Brain microvascular endothelial cell (primary cell): ENCODE measurements at regions not wholly inside any gene's neighbourhood (a gene's known extent, or its start where the extent isn't known, plus 50 kb on each side); places are given as distances from the start of the nearest gene placed in this dataset.
"Not testable (repeated sequence)": the region's sequence is repeated elsewhere in the genome, so short reads cannot be mapped to it uniquely, and the experiment has no call there.

Experiments used
- DNase-seq: peaks from one replicate; pipeline ENCODE4 v3.0.0-alpha.2; 2020
- H3K27ac ChIP-seq: fragments of 250-450 bp; sonication (Bioruptor Pico); 2 replicates; pipeline ENCODE4 v1.5.1; 2020; ENCODE audit warnings: mild to moderate bottlenecking, moderate library complexity
- H3K27me3 ChIP-seq: fragments of 250-450 bp; sonication (Bioruptor Pico); replicated peaks from 2 replicates; pipeline ENCODE4 v1.5.1; 2020; ENCODE audit warnings: mild to moderate bottlenecking
- H3K36me3 ChIP-seq: fragments of 250-450 bp; sonication (Bioruptor Pico); replicated peaks from 2 replicates; pipeline ENCODE4 v1.5.1; 2020; ENCODE audit warnings: mild to moderate bottlenecking
- H3K4me3 ChIP-seq: 2 replicates; pipeline ENCODE4 v1.5.1; 2011; ENCODE audit warnings: low read depth, mild to moderate bottlenecking, control low read depth, low read length, moderate library complexity
- CTCF ChIP-seq: IDR thresholded peaks from 2 replicates; pipeline ENCODE4 v1.5.1; 2011; ENCODE audit warnings: low read depth, mild to moderate bottlenecking, moderate library complexity, low read length, control low read depth, inconsistent platforms; ENCODE audit errors: missing control alignments
- in situ Hi-C: cut with HindIII; loops from 2 replicates; pipeline ENCODE4 v1.10.0; 2017; ENCODE audit warnings: low sequenced_read_pairs, low pct_ligation_motif_present

- in situ Hi-C loops, result no loop called here
- no peak for DNase-seq
- no peak for TF ChIP-seq CTCF
- no peaks in the 10 kb centered on the region for H3K27me3 ChIP-seq
- H3K36me3 ChIP-seq, result no peaks in the 10 kb centered on the region
- H3K4me3 ChIP-seq, result no peak overlapping the region
- H3K27ac ChIP-seq, result no peak overlapping the region
These were observed 1452.2 kb upstream of the ACO1 start for GRCh38 chr9:30932226-30932625.

GRCh38 chr9:30935730-30936129, 1448.7 kb upstream of the ACO1 start:
- Histone ChIP-seq H3K27ac (no peak overlapping the region), H3K36me3 (no peaks in the 10 kb centered on the region), H3K4me3 (no peak overlapping the region), H3K27me3 (no peaks in the 10 kb centered on the region)
- in situ Hi-C loops, result no loop called here
- TF ChIP-seq CTCF, result no peak
- no peak for DNase-seq

- no peak for TF ChIP-seq CTCF
- Histone ChIP-seq H3K36me3 (no peaks in the 10 kb centered on the region), H3K4me3 (no peak overlapping the region), H3K27ac (no peak overlapping the region), H3K27me3 (no peaks in the 10 kb centered on the region)
- DNase-seq, result no peak
- in situ Hi-C loops, result no loop called here
These were observed 1447.3 kb upstream of the ACO1 start for GRCh38 chr9:30937106-30937505.

GRCh38 chr9:30942852-30943251, 1441.6 kb upstream of the ACO1 start:
- H3K36me3 ChIP-seq, H3K27me3 ChIP-seq, DNase-seq, in situ Hi-C loops, H3K27ac ChIP-seq, H3K4me3 ChIP-seq: not testable (repeated sequence)

- Histone ChIP-seq H3K36me3 (no peaks in the 10 kb centered on the region), H3K27me3 (no peaks in the 10 kb centered on the region), H3K27ac (no peak overlapping the region), H3K4me3 (no peak overlapping the region)
- in situ Hi-C loops, result no loop called here
- TF ChIP-seq CTCF, result no peak
- no peak for DNase-seq
These were observed 1440.8 kb upstream of the ACO1 start for GRCh38 chr9:30943446-30944224.

GRCh38 chr9:30944225-30944569, 1440.2 kb upstream of the ACO1 start:
- no peaks in the 10 kb centered on the region for H3K27me3 ChIP-seq
- in situ Hi-C loops, result no loop called here

More at GRCh38 chr9:30944225-30944569, 1440.2 kb upstream of the ACO1 start:
- DNase-seq, result no peak
- no peak overlapping the region for H3K27ac ChIP-seq
- no peak overlapping the region for H3K4me3 ChIP-seq
- TF ChIP-seq CTCF, result no peak
- H3K36me3 ChIP-seq, result no peaks in the 10 kb centered on the region
